H1 (cell line): ENCODE measurements at regions not wholly inside any gene's neighbourhood (a gene's known extent, or its start where the extent isn't known, plus 50 kb on each side); places are given as distances from the start of the nearest gene placed in this dataset.

Experiments used
- CTCF ChIA-PET: fragments of 300-600 bp; sonication (Branson Sonifier 250); formaldehyde crosslinking; loops from one replicate; lab custom pipeline; 2021; ENCODE audit not compliant: partially characterized antibody; lab: Charles Lee
- POLR2A ChIA-PET: fragments of 300-600 bp; sonication (Branson Sonifier 250); formaldehyde crosslinking; loops from one replicate; lab custom pipeline; 2021; ENCODE audit warnings: inconsistent platforms; ENCODE audit not compliant: partially characterized antibody; lab: Charles Lee
- DNase-seq, 2 experiments: peaks; one replicate each; pipeline versions ENCODE4 v3.0.0 to v3.0.0-alpha.2; 2010 to 2022; ENCODE audit warnings: low spot score in 2 of 2, low read depth in 1 of 2, mixed read lengths in 1 of 2
- FAIRE-seq: peaks from 2 replicates; lab custom pipeline; 2011; peaks lifted over from hg19 to GRCh38; lab: Jason Lieb, UNC
- H2AFZ ChIP-seq: 2 replicates; pipeline ENCODE4 v1.8.1; 2012; ENCODE audit warnings: low read length, inconsistent platforms
- H2AK5ac ChIP-seq: 2 replicates; pipeline ENCODE4 v1.6.1; 2013; ENCODE audit warnings: low read depth, low read length
- H2BK120ac ChIP-seq: replicated peaks from 2 replicates; pipeline ENCODE3; 2013; ENCODE audit warnings: low read depth, low read length, inconsistent platforms
- H2BK12ac ChIP-seq: 2 replicates; pipeline ENCODE4 v1.6.1; 2013; ENCODE audit warnings: low read depth, low read length
- H2BK15ac ChIP-seq: 2 replicates; pipeline ENCODE4 v1.6.1; 2013; ENCODE audit warnings: low read length
- H2BK20ac ChIP-seq: 2 replicates; pipeline ENCODE4 v1.6.1; 2013; ENCODE audit warnings: low read length
- H2BK5ac ChIP-seq: 2 replicates; pipeline ENCODE4 v1.6.1; 2013; ENCODE audit warnings: low read depth, low read length
- H3K14ac ChIP-seq: 2 replicates; pipeline ENCODE4 v1.6.1; 2013; ENCODE audit warnings: inconsistent platforms; ENCODE audit not compliant: insufficient read length
- H3K18ac ChIP-seq: 2 replicates; pipeline ENCODE4 v1.6.1; 2013; ENCODE audit warnings: low read length; ENCODE audit errors: extremely low read depth
- H3K23ac ChIP-seq: 2 replicates; pipeline ENCODE4 v1.6.1; 2013; ENCODE audit warnings: inconsistent platforms; ENCODE audit not compliant: insufficient read length
- H3K23me2 ChIP-seq: 2 replicates; pipeline ENCODE4 v1.6.1; 2013; ENCODE audit warnings: low read depth, low read length
- H3K27ac ChIP-seq: 2 replicates; pipeline ENCODE4 v1.6.1; 2011; ENCODE audit warnings: low read depth, low read length, inconsistent platforms
- H3K27me3 ChIP-seq, 4 experiments: replicated peaks in 1 of 4; 1 replicate in 1 of 4; 2 replicates in 3 of 4; pipeline versions ENCODE4 v1.6.1 to v1.8.1; 2011 to 2013; ENCODE audit warnings: low read length in 3 of 4, mild to moderate bottlenecking in 3 of 4, inconsistent platforms in 2 of 4, mixed read lengths in 2 of 4, moderate library complexity in 1 of 4; ENCODE audit not compliant: control insufficient read depth in 3 of 4, insufficient read depth in 3 of 4; ENCODE audit errors: extremely low read depth in 1 of 4
- H3K36me3 ChIP-seq, 4 experiments: 2 replicates each; pipeline versions ENCODE4 v1.6.1 to v1.8.1; 2011 to 2013; ENCODE audit warnings: mild to moderate bottlenecking in 4 of 4, low read length in 3 of 4, moderate library complexity in 2 of 4, control low read depth in 1 of 4, inconsistent platforms in 1 of 4; ENCODE audit not compliant: insufficient read depth in 4 of 4, control insufficient read depth in 2 of 4
- H3K4ac ChIP-seq: replicated peaks from 2 replicates; pipeline ENCODE3; 2013; ENCODE audit warnings: low read length, low read depth, mixed read lengths, inconsistent platforms; ENCODE audit not compliant: insufficient read length
- H3K4me1 ChIP-seq, 4 experiments: replicated peaks in 1 of 4; 1 replicate in 1 of 4; 2 replicates in 3 of 4; pipeline versions ENCODE4 v1.6.1 to v1.8.1; 2011 to 2013; ENCODE audit warnings: low read length in 3 of 4, inconsistent platforms in 2 of 4, mixed read lengths in 1 of 4; ENCODE audit not compliant: insufficient read depth in 4 of 4, control insufficient read depth in 3 of 4
- H3K4me2 ChIP-seq, 2 experiments: 2 replicates each; pipeline versions ENCODE4 v1.6.1 to v1.8.1; 2011 to 2013; ENCODE audit warnings: low read depth in 2 of 2, low read length in 2 of 2, control low read depth in 1 of 2, inconsistent platforms in 1 of 2, mild to moderate bottlenecking in 1 of 2; ENCODE audit not compliant: insufficient read depth in 1 of 2
- H3K4me3 ChIP-seq, 4 experiments: fragments of 200-600, 300-600 bp in 1 of 4; sonication (generic), shearing (Covaris generic), sonication (Bioruptor Twin) in 1 of 4; 2 replicates each; pipeline versions ENCODE4 v1.5.1 to v1.8.1; 2011 to 2016; ENCODE audit warnings: low read length in 4 of 4, low read depth in 3 of 4, control low read depth in 2 of 4, inconsistent platforms in 2 of 4, mild to moderate bottlenecking in 2 of 4, mixed read lengths in 1 of 4, moderate library complexity in 1 of 4; ENCODE audit not compliant: insufficient read depth in 2 of 4; ENCODE audit errors: extremely low read depth in 1 of 4
- H3K56ac ChIP-seq: replicated peaks from 2 replicates; pipeline ENCODE3; 2013; ENCODE audit warnings: low read depth, mild to moderate bottlenecking, mixed read lengths, low read length, inconsistent platforms; ENCODE audit not compliant: insufficient read length
- H3K79me1 ChIP-seq: 2 replicates; pipeline ENCODE4 v1.6.1; 2013; ENCODE audit warnings: low read depth, low read length, control low read depth
- H3K79me2 ChIP-seq, 2 experiments: 2 replicates each; pipeline versions ENCODE4 v1.6.1 to v1.8.1; 2012 to 2013; ENCODE audit warnings: low read length in 2 of 2, mild to moderate bottlenecking in 2 of 2, inconsistent platforms in 1 of 2; ENCODE audit not compliant: insufficient read depth in 2 of 2, control insufficient read depth in 1 of 2
- H3K9ac ChIP-seq, 4 experiments: replicated peaks in 1 of 4; 1 replicate in 1 of 4; 2 replicates in 3 of 4; pipeline versions ENCODE4 v1.6.1 to v1.8.1; 2011 to 2013; ENCODE audit warnings: low read depth in 3 of 4, low read length in 3 of 4, control low read depth in 2 of 4, mild to moderate bottlenecking in 2 of 4, moderate library complexity in 2 of 4, inconsistent platforms in 1 of 4; ENCODE audit errors: extremely low read depth in 1 of 4
- H3K9me3 ChIP-seq, 2 experiments: 2 replicates each; pipeline versions ENCODE4 v1.6.1 to v1.8.1; 2012 to 2013; ENCODE audit warnings: mild to moderate bottlenecking in 2 of 2, moderate library complexity in 2 of 2, control low read depth in 1 of 2, inconsistent platforms in 1 of 2, low read depth in 1 of 2, low read length in 1 of 2, mixed read lengths in 1 of 2; ENCODE audit not compliant: insufficient read depth in 2 of 2
- H4K20me1 ChIP-seq, 2 experiments: replicated peaks in 1 of 2; 2 replicates each; pipeline versions ENCODE3 to v1.8.1; 2011 to 2013; ENCODE audit warnings: inconsistent platforms in 2 of 2, low read length in 2 of 2, mild to moderate bottlenecking in 1 of 2; ENCODE audit not compliant: insufficient read depth in 2 of 2, control insufficient read depth in 1 of 2
- H4K5ac ChIP-seq: 2 replicates; pipeline ENCODE4 v1.6.1; 2013; ENCODE audit warnings: low read length, low read depth, mixed read lengths, inconsistent platforms; ENCODE audit not compliant: insufficient read length
- H4K8ac ChIP-seq: 2 replicates; pipeline ENCODE4 v1.8.0; 2013; ENCODE audit warnings: mild to moderate bottlenecking, moderate library complexity, low read length, inconsistent platforms; ENCODE audit not compliant: insufficient read depth; ENCODE audit errors: extremely low read depth
- H4K91ac ChIP-seq: replicated peaks from 2 replicates; pipeline ENCODE3; 2013; ENCODE audit warnings: low read length, mixed read lengths, inconsistent platforms; ENCODE audit not compliant: insufficient read length
- ASH2L ChIP-seq: fragments of 200-600, 300-600 bp; sonication (generic); IDR thresholded peaks from one replicate; pipeline ENCODE4 v1.7.1; 2017; ENCODE audit warnings: low read length
- ATF3 ChIP-seq: IDR thresholded peaks from 2 replicates; pipeline ENCODE4 v1.6.1; 2011; ENCODE audit warnings: low read depth, mild to moderate bottlenecking, low read length; ENCODE audit not compliant: insufficient read depth
- CBX8 ChIP-seq: fragments of 300-800, 300-1000 bp; sonication (generic); IDR thresholded peaks from 2 replicates; pipeline ENCODE4 v1.7.1; 2016; ENCODE audit warnings: low read depth, low read length, borderline replicate concordance
- EGR1 ChIP-seq: IDR thresholded peaks from 2 replicates; pipeline ENCODE4 v1.6.1; 2011; ENCODE audit warnings: low read depth, low read length, borderline replicate concordance
- GTF2F1 ChIP-seq: IDR thresholded peaks from 2 replicates; pipeline ENCODE4 v1.6.1; 2012; ENCODE audit warnings: low read depth, low read length, improper control_type of control experiment, borderline replicate concordance
- NRF1 ChIP-seq: IDR thresholded peaks from 2 replicates; pipeline ENCODE4 v1.6.1; 2011; ENCODE audit warnings: mild to moderate bottlenecking, low read depth, low read length, improper control_type of control experiment
- POLR2AphosphoS5 ChIP-seq: IDR thresholded peaks from 2 replicates; pipeline ENCODE4 v1.6.1; 2011; ENCODE audit warnings: low read depth, low read length
- POU5F1 ChIP-seq: IDR thresholded peaks from 2 replicates; pipeline ENCODE4 v1.6.1; 2011; ENCODE audit warnings: low read depth, mild to moderate bottlenecking, low read length, moderate library complexity
- SAP30 ChIP-seq: fragments of 300-600 bp; sonication (generic); IDR thresholded peaks from 2 replicates; pipeline ENCODE4 v1.7.1; 2012; ENCODE audit warnings: low read length, moderate library complexity, mild to moderate bottlenecking, inconsistent platforms; ENCODE audit not compliant: insufficient read depth, insufficient replicate concordance
- SIN3A ChIP-seq, 2 experiments: IDR thresholded peaks in 1 of 2; conservative IDR thresholded peaks in 1 of 2; 2 replicates each; pipeline ENCODE4 v1.6.1; 2011 to 2012; ENCODE audit warnings: low read length in 2 of 2, improper control_type of control experiment in 1 of 2, low read depth in 1 of 2, mild to moderate bottlenecking in 1 of 2
- SIX5 ChIP-seq: IDR thresholded peaks from 2 replicates; pipeline ENCODE4 v1.6.1; 2011; ENCODE audit warnings: mild to moderate bottlenecking, low read depth, low read length
- TAF7 ChIP-seq: optimal IDR thresholded peaks from 2 replicates; pipeline ENCODE3; 2011; ENCODE audit warnings: low read depth, mild to moderate bottlenecking, inconsistent platforms, low read length, moderate library complexity, borderline replicate concordance
- TBP ChIP-seq: IDR thresholded peaks from 2 replicates; pipeline ENCODE4 v1.6.1; 2011; ENCODE audit warnings: low read depth, low read length, improper control_type of control experiment
- TCF12 ChIP-seq: IDR thresholded peaks from 2 replicates; pipeline ENCODE4 v1.6.1; 2011; ENCODE audit warnings: low read depth, mild to moderate bottlenecking, low read length
- WGBS, 2 experiments: shearing (Covaris generic) in 1 of 2; methylation state at CpG; one replicate each; pipeline versions ENCODE4 v1.1.6 to v1.1.7; 2013 to 2015; ENCODE audit warnings: low lambda C conversion rate in 2 of 2, mixed read lengths in 2 of 2, inconsistent platforms in 1 of 2, low coverage in 1 of 2, missing lambda C conversion rate in 1 of 2; ENCODE audit not compliant: insufficient replicate concordance in 2 of 2, insufficient coverage in 1 of 2, insufficient read length in 1 of 2; ENCODE audit errors: extremely low coverage in 1 of 2, missing lambda C conversion rate in 1 of 2; 5-methylcytosine and 5-hydroxymethylcytosine counted together

DNA sequence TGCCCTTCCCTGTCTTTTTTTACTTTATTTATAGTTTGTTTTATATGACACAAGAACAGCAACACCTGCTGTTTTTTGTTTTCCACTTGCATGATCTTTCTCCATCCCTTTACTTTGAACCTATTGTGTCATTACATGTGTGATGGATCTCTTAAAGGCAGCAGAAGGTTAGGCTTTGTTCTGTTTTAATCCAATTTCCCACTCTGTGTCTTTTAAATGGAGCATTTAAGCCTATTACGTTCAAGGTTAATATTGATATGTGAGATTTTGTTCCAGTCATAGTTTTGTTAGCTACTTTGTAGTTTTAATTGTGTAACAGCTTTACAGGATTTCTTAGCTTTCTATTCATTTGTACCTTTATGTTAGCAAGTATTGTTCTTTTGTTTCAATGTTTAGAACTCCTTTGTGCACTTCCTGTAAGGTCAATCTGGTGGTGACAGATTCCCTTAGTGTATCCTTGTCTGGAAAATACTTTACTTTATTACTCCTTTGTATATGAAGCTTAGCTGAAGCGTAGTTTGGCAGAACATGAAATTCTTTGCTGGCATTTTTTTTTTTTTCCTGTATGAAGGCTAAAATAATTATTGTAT lies 1443.0 kb upstream of the LRRTM1 start:
- Histone ChIP-seq H3K56ac (no peak overlapping the region), H3K23ac (no peak overlapping the region), H2BK120ac (no peak overlapping the region), H3K4me2 (no peak overlapping the region), H3K79me1 (no peaks in the 10 kb centered on the region), H3K23me2 (no peaks in the 10 kb centered on the region), H3K9me3 (no peaks in the 10 kb centered on the region), H4K5ac (no peak overlapping the region), H3K4ac (no peak overlapping the region), H2BK5ac (no peak overlapping the region), H3K79me2 (no peaks in the 10 kb centered on the region), H2AFZ (no peak overlapping the region), H3K14ac (no peak overlapping the region), H2BK20ac (no peak overlapping the region), H2BK12ac (no peak overlapping the region), H3K4me3 (no peak overlapping the region), H3K27me3 (no peaks in the 10 kb centered on the region), H3K9ac (no peak overlapping the region), H4K91ac (no peak overlapping the region), H3K4me1 (no peaks in the 10 kb centered on the region), H3K18ac (no peak overlapping the region), H4K8ac (no peak overlapping the region), H2AK5ac (no peak overlapping the region), H2BK15ac (no peak overlapping the region), H3K27ac (no peak overlapping the region), H3K36me3 (no peaks in the 10 kb centered on the region), H4K20me1 (no peaks in the 10 kb centered on the region)
- POLR2A ChIA-PET: no interaction called here
- no peak for DNase-seq
- no peak for FAIRE-seq
- WGBS, 2 experiments: 95% methylated on average over 2 of the region's 2 CpGs; no CpG with 5 or more reads in 1 of the 2 experiments
- CTCF ChIA-PET: no interaction called here
- TF ChIP-seq EGR1 (no peak), SIX5 (no peak), POU5F1 (no peak), CBX8 (no peak), TBP (no peak), SIN3A (conservative IDR thresholded peaks at IDR 0.05 in 1 of 2, IDR thresholded peaks at IDR 0.05 in 1 of 2; ENCODE audit: low read depth in 1 of 2, low read length in 2 of 2) (no peak), ATF3 (no peak), GTF2F1 (no peak), ASH2L (no peak), TAF7 (no peak), SAP30 (no peak), TCF12 (no peak), NRF1 (no peak), POLR2AphosphoS5 (no peak)
